GM18870 (cell line): ENCODE measurements at regions not wholly inside any gene's neighbourhood (a gene's known extent, or its start where the extent isn't known, plus 50 kb on each side); places are given as distances from the start of the nearest gene placed in this dataset.
"Not testable (repeated sequence)": the region's sequence is repeated elsewhere in the genome, so short reads cannot be mapped to it uniquely, and the experiment has no call there.

Source experiments
- ATAC-seq: cut with Tn5 transposase; IDR thresholded peaks from one replicate; pipeline ENCODE4 v1.9.1; 2021; ENCODE audit warnings: moderate library complexity; ENCODE audit not compliant: unreplicated experiment

GRCh38 chr6:26173836-26174145, 86.6 kb downstream of the HFE start:
- no peak for ATAC-seq

DNA sequence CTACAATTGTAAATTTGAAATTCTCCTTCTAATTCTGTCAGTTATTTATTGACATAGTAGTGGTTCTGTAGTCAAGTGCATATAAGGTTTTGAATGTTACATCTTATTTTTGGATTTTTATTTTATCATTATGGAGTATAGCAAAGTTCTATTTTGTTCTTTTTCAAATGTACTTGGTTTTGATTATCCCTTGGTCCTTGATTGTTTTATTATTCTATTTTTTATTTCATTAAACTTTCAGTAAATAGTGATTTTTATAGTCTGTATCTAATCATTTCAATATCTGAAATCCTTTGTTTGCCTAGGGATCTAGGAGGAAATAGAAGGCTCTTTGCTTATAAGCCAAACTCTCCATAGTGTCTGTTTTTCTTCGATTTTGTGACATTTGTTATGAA, 87.8 kb downstream of the HFE start:
- no peak for ATAC-seq

- no peak for ATAC-seq
Observed at GRCh38 chr6:26175428-26176181, 88.4 kb downstream of the HFE start.

DNA sequence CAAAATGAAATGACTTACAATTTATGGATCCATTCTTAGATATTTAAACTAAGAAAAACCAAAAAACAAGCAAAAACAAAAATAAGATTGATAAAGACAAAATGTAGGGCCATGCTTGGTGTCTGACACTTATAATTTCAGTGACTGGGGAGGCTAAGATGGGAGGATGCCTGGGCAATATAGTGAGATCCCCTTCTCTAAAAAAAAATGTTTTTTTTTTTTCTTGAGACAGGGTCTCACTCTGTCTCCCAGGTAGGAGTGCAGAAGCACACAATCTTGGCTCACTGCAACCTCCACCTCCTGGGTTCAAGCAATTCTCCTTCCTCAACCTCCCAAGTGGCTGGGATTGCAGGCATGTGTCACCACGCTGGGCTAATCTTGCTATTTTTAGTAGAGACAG, 92.4 kb downstream of the HFE start:
- ATAC-seq: no peak

- no peak for ATAC-seq
Observed at GRCh38 chr6:26180346-26180745, 93.1 kb downstream of the HFE start.

GRCh38 chr6:26183237-26183580, 96.0 kb downstream of the HFE start:
- no peak for ATAC-seq

- ATAC-seq: peak; percentile 40
Observed at GRCh38 chr6:26183581-26184366, 96.5 kb downstream of the HFE start.

- ATAC-seq: no peak
Observed at GRCh38 chr6:26184367-26184891, 97.2 kb downstream of the HFE start.

- no peak for ATAC-seq
Observed at GRCh38 chr6:26185004-26185403, 97.8 kb downstream of the HFE start.

- no peak for ATAC-seq
Observed at GRCh38 chr6:26185802-26186201, 98.6 kb downstream of the HFE start.

DNA sequence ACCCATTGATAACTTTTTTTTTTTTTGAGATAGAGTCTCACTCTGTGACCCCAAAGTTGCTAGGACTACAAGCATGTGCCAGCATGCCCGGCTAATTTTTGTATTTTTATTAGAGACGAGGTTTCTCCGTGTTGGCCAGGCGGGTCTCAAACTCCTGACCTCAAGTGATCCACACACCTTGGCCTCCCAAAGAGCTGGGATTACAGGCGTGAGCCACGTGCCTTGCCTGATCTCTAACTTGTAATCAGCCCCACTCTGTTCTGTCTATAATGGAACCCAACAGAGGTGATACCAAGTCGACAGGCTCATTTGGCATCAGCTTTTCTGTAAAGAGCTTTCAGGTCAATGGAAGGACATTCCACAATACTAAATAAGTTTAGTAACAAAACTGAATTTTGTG, 99.4 kb downstream of the HFE start:
- ATAC-seq: no peak

DNA sequence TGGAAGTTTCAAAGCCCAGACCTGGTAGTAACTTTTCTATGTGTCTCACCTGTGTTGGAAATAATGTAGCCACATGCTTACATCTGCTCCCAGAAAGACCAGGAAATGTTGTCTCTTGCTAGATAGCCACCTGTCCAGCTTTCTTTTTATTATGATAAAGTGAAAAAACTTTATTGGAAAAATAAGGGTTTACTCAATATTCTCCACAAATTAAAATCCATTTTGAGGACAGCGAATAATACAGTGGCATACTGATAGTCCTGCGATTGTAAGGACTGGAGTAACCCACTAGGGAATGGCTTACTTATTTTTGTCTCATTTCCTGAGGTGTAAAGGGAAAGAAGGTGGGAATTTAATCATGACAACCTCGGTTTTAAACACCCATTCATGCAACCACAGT, 100.1 kb downstream of the HFE start:
- no peak for ATAC-seq

GRCh38 chr6:26187981-26188635, 100.9 kb downstream of the HFE start:
- ATAC-seq: no peak

DNA sequence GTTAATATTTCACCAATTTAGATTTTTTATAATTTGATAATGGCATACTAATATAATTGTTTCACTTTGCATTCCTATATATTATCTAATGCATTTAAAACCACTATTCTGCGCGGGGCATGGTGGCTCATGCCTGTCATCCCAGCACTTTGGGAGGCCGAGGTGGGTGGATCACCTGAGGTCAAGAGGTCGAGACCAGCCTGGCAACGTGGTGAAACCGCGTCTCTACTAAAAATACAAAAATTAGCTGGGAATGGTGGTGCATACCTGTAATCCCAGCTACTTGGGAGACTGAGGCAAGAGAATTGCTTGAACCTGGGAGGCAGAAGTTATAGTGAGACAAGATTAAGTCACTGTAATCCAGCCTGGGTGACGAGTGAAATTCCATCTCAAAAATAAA, 104.3 kb downstream of the HFE start:
- not testable (repeated sequence) for ATAC-seq

DNA sequence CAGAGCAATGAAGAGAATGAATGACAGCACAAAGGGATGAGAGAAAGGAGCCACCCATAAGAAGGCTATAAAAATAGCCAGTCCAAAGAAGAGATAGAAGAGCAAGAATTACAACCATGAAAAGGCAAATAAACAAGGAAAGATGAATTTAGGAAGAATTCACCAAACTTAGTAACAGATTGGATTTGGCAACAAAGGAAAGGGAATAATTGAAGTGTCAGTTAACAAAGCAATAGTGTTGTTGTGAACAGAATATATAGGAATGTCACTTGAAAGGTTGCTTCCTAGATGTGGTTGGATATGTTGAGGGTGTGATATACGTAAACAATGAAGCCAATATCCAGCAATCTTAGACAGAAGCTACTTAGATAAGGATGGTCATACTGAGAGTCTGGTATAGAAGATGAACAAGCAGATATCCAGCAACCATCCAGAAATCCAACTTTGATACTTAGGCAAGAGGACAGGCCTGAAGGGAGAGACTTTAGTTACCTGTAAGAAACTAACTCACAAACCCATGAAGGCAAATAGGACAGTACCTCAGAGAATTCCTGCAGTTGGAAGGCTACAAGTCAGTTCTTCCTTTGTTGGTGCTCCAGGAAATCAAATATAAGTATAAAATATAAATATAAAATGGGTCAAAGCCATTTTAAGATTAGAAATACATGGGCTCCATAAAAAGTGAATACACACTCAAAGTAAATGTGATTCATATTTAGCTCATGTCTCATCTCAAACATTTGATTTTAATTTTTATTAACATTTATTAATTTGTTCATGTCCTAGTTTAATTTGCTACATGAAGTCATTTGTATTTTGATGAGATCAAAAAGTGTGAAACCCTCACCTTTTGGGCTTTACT, 106.5 kb downstream of the HFE start:
- ATAC-seq: no peak

GRCh38 chr6:26194329-26194701, 107.1 kb downstream of the HFE start:
- no peak for ATAC-seq

GRCh38 chr6:26194816-26195375, 107.7 kb downstream of the HFE start:
- no peak for ATAC-seq

DNA sequence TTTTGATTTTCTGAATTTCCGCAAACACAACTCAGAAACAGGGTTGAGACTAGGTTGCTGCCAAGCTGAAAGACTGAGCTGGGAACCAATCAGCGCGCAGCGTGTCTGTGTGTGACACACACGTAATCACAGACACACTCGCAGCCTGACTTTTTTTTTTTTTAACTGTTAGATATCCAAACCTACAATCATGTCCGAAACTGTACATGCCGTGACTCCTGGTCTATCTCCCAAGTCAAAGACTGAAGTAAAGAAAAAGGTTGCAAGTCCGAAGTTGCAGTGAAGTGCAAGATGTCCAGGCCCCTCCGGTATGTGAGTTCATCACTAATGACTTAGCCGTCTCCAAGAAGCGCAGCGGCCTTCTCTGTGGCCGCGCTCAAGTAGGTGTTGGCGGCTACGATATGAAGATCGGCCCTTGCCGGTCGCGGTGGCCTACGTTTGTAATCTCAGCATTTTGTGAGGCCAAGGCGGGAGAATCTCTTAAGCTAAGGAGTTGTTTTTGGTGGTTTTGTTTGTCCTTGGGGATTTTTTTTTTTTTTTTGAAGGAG, 108.2 kb downstream of the HFE start:
- ATAC-seq: peak; percentile 24

DNA sequence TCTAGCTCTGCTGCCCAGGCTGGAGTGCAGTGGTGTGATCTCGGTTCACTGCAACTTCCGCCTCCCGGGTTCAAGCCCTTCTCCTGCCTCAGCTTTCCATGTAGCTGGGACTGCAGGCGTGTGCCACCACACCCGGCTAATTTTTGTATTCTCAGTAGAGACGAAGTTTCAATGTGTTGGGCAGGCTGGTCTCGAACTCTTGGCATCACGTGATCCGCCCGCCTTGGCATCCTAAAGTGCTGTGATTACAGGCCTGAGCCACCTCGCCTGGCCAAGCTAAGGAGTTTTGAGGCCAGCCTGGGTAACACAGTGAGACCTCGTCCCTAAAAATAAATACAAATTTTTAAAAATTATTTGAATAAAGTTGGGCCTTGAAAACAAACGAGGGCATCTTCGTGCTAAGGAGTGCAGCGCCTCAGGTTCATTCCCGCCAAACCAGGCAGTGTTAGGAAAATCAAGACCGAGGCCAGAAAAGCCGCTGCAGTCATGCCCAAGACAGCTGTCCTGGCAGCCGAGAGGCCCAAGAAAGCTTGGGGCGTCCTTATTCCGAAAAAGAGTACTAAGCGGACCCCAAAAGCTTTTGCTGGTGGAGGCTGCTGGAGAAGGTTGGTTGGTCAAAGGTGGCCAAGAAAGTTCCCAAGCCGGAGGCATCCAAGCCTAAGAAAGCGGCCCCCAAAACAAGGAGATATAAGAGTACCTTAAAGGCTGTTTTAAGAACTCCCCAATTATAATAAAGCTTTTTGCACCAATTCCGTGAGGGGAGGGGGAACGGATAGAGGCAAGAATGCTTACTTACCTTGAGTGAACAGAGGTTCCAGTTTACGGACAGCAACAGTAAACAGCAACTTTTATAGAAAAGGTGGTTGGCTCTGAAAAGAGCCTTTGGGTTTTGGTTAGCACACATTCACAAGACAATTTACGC, 109.0 kb downstream of the HFE start:
- ATAC-seq: no peak
